ENCODE measurements at regions not wholly inside any gene's neighbourhood (a gene's known extent, or its start where the extent isn't known, plus 50 kb on each side); places are given as distances from the start of the nearest gene placed in this dataset.

DNA sequence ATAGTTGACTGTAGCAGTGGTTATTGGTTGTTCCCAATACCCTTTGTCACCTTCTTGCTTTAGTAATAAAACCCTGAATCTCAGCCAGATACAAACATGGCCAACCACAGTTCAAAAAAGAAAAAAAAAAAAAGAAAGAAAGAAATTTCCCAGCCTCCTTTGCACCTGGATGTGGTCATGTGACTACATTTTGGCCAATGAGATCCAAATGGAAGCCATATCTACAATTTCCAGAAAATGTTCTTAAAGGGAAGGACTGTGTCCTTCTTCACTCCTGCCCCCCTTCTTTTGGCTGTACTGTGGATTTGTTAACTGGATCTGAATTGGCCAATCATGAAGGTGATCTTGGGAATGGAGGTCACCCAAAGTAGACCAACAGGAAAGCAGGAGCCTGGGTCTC, 141.9 kb downstream of the SOX9 start:
- no peak for DNase-seq

GRCh38 chr17:72264682-72265405, 144.0 kb downstream of the SOX9 start:
- DNase-seq: no peak

DNA sequence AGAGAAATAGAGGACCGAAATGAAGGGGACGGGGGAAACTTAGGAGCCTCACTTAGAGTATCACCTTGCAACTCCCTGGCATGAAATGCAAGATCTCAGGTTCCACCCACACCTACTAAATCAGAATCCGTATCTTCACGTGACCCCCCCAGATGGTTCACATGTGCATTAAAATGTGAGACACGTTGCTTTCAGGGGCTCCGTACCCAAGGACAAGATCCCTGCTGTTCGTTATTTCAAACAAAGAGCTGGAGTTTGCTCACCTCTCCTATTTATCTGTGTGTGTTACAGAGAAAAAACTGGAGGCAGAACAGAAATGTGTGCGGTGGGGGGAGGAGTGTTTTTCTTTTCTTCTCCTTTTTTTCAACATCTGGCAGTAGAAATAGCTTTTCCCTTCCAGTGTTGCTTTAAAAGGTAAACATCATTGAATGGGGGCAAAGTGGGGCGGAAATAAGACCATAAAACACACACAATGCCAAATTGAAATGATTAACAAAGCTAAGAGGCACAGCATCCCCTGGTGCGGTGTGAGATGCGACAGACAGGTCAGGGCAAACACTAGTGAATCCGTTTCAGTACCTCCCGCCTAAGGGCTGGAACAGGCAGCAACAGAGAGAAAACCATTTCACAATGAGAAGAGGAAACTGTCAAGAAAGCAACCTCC, 145.4 kb downstream of the SOX9 start:
- DNase-seq: no peak

- DNase-seq: no peak
Measured at GRCh38 chr17:72267601-72268000, 146.8 kb downstream of the SOX9 start.

DNA sequence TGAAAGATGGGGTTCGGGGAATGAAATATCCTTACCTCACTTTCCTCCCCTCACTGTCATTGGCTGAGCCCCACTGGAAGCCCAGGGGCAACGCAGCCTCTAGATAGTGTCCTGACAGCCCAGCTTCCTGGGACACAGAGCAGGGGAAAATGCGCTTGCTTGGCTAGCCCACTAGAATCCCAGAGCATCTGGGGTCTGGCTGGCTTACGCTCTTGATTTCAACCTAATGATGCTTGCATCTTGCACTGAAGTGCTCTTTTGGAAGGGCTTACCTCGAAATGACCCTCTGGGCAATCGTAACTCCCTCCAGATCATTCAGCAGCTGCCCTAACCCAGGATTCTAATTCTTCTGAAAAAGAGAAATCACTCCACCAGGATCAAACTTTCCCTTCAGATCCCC, 147.6 kb downstream of the SOX9 start:
- no peak for DNase-seq

DNA sequence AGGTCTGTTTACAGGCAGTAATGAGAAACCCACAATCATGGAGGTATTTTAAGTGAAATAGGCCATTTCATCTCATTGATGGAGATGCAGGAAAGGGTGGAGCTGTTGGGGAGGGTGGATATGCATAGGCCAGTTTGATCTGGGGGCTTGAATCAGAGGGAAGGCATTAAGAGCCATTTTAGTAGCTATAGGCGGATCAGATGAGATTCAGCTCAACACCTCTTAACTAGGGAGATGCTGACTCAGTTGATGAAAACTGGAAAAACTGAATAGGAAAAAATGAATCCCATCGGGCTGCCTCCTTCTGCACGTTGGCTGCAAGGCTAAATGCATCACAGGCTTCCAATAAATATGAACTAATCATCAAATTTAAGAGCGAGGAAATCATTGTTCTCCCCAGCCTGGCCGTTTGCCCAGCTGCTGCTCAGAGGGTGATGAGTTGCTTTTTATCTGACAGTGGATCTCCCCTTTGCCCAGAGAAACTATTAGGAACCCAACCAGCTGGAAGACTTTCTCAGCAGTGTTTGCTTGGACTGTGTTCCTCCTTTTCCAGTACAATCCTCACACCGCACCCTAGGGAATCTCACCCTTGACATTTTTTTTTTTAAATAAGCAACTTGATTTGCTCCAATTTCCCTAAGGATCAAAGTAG, 149.6 kb downstream of the SOX9 start:
- peak; percentile 80 for DNase-seq

DNA sequence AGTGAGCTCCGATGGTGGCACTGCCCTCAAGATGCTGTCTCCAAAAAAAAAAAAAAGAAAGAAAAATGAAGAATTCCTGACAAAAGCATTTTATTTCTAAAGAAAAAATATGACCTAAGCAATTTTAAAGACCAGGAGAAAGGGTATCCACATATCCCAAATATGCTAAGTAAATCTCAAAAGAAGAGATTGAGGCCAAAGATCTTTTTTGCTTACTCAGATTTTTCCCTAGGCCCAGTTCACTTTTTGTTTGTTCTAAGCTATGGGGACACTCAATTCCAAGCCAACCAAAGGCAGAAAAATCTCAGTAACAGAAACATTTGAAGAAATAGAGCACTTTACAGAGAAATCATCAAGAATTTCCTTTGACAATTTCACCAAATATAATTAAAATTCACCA, 150.8 kb downstream of the SOX9 start:
- no peak for DNase-seq

DNA sequence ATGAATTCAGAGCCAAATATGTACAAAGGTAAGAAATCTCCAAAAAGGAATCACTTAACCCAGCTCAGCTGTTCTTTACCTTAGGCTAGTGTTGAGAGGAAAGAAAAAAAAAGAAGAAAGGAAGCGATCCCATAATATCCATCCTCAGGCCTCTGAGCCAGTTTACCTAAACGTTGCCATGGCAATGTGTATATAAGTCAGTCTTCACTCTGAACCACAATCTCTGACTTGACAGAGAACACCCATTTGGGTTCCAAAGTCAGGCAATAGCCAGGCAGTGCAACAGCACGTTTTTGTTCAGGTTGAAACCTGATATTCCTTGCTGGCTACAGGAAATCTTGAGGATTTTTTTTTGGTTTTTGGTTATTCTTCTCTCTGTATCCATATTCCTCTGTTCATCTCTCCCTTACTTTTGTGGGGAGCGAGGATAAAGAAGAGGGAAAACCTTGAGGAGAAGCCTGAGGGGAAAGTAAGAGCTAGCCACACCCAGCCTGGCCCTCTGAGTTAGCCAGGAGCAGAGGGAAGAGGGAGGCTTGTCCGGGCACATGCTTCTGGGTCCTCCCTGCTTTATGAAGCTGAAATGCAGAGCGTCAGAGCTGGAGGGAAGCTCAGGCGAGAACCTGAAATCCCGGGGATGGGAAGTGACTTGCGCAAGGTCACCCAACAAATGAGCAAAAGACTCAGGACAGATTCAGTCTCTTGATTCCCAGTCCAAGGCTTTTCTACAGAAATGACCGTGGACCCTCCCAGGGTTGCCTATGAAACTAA, 152.7 kb downstream of the SOX9 start:
- no peak for DNase-seq

DNA sequence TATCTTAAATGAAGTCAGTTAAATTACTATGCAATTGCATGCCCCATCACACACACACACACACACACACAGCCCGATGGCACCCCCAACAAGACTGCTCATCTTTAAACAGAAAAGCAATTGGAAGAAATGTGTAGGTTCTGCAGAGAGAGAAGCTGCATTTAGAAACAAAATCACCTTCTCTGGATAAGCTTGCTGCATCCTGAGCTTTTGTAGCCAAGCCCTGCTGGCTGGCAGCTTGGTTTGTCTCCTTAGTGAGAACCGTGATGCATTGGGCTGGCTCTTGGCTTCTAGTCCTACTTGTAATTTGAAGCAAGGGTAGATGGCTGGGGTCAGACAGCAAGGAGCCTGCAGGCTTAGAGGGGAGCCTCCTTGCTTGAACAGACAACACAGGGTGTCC, 153.8 kb downstream of the SOX9 start:
- DNase-seq: no peak

- DNase-seq: no peak
Measured at GRCh38 chr17:72280881-72281280, 160.1 kb downstream of the SOX9 start.

- no peak for DNase-seq
Measured at GRCh38 chr17:72282439-72283029, 161.7 kb downstream of the SOX9 start.

GRCh38 chr17:72284806-72285205, 164.0 kb downstream of the SOX9 start:
- DNase-seq: no peak

GRCh38 chr17:72287586-72287985, 166.8 kb downstream of the SOX9 start:
- no peak for DNase-seq

DNA sequence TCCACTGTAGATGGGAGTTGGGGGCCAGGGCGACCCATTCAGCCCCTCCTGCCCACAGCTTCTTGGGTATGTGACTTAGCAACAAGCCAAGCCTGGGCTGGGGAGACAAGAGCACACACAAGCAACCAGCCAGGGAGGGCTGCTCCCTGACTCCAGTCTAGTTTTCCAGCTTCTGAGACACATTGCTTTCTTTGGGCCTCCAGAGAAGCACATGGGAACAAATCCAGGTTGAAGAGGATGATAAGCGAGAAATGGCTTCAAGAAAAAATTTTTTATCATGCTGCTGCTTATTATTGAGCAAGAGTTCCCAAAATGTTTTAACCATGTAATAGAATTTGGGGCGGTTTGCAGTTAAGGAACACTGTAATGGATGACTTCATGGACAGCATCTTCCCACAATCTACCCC, 173.7 kb downstream of the SOX9 start:
- DNase-seq: no peak

- DNase-seq: no peak
Measured at GRCh38 chr17:72295916-72296315, 175.1 kb downstream of the SOX9 start.

DNA sequence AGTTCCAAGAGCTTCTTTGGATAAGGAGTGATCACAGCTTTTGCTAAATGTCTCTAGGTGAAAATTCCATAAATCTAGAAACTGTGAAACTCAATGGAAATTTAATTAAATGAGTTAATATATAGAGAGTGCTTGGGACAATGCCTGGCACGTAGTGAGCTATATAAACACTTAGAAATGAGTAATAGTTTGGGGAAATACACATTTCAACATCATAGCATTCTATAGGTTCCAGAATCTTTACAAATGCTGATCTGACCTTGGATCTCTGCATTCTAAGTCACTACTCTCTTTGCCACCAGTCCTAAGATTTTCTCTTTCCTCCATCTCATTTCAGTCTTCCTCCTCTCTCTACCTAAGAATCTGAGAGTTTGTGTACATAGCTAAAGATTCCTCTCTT, 175.6 kb downstream of the SOX9 start:
- DNase-seq: no peak

GRCh38 chr17:72297326-72298115, 176.7 kb downstream of the SOX9 start:
- DNase-seq: peak; percentile 49

- no peak for DNase-seq
Measured at GRCh38 chr17:72299100-72299499, 178.3 kb downstream of the SOX9 start.

GRCh38 chr17:72299592-72299991, 178.8 kb downstream of the SOX9 start:
- DNase-seq: no peak

GRCh38 chr17:72301887-72302286, 181.1 kb downstream of the SOX9 start:
- DNase-seq: no peak

- DNase-seq: no peak
Measured at GRCh38 chr17:72302735-72303134, 181.9 kb downstream of the SOX9 start.
